ENCODE measurements at regions not wholly inside any gene's neighbourhood (a gene's known extent, or its start where the extent isn't known, plus 50 kb on each side); places are given as distances from the start of the nearest gene placed in this dataset.

GRCh38 chr19:34590228-34590627, 86.7 kb downstream of the SCGB2B2 start:
- H3K27me3 ChIP-seq: no peaks in the 10 kb centered on the region
- no peaks in the 10 kb centered on the region for H3K9me3 ChIP-seq
- no peak for TF ChIP-seq CTCF (IDR thresholded peaks at IDR 0.05)
- H3K36me3 ChIP-seq: no peaks in the 10 kb centered on the region
- peaks cover 0 to 12% of the 10 kb centered on the region in 2 donors for H3K4me1 ChIP-seq
- no peak overlapping the region for H3K4me3 ChIP-seq
- no peak for DNase-seq (ENCODE audit: low spot score)
- H3K27ac ChIP-seq: no peak overlapping the region

DNA sequence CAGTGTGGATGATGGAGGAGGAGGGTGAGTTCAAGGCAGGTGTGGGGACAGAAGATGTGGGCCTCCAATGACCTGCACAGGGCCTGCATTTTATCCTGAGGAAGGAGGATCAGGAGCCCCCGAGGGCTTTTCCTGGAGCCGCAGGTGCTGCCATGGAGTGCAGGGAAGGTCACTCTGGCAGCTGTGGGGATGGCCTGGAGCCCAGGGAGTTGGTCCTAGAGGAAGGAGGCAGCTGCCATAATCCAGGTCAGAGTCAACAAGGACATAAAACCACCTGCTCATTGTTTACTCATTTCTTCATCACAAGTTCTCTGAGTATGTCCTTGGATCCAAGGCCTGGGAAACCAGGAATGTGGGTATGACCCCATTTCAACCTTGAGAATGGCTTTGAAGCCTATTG, 87.2 kb downstream of the SCGB2B2 start:
- H3K9me3 ChIP-seq: no peaks in the 10 kb centered on the region
- H3K27me3 ChIP-seq: no peaks in the 10 kb centered on the region
- no peak for TF ChIP-seq CTCF (IDR thresholded peaks at IDR 0.05)

DNA sequence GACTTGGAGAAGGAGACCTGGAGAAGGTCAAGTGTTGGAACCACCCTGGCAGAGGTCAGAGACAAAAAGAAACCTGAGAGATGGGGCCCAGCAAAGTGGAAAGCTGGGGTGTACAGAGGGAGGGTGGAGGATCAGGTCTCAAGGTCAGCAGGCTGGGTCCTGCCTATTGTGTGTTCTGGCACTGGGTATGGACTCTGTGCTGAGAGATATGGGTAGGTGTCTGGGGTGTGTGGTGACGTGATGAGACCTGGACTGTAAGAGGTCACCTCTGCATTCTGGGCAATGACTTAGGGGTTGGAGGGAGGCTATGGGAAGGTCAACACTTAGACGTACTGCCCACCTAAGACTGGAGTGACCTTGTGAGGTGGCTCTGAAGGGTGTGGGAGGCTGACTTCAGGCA, 88.1 kb downstream of the SCGB2B2 start:
- no peak for TF ChIP-seq CTCF (IDR thresholded peaks at IDR 0.05)
- no peaks in the 10 kb centered on the region for H3K9me3 ChIP-seq
- no peaks in the 10 kb centered on the region for H3K36me3 ChIP-seq
- H3K27me3 ChIP-seq: no peaks in the 10 kb centered on the region
- no peaks in the 10 kb centered on the region for H3K4me1 ChIP-seq
- no peak overlapping the region for H3K27ac ChIP-seq
- H3K4me3 ChIP-seq: no peak overlapping the region
- DNase-seq (ENCODE audit: low spot score): no peak

More for the DNA sequence above, 87.2 kb downstream of the SCGB2B2 start:
- Histone ChIP-seq H3K27ac (no peak overlapping the region), H3K36me3 (no peaks in the 10 kb centered on the region), H3K4me3 (no peak overlapping the region), H3K4me1 (peaks cover 0 to 7% of the 10 kb centered on the region in 2 donors)
- DNase-seq (ENCODE audit: low spot score): no peak

DNA sequence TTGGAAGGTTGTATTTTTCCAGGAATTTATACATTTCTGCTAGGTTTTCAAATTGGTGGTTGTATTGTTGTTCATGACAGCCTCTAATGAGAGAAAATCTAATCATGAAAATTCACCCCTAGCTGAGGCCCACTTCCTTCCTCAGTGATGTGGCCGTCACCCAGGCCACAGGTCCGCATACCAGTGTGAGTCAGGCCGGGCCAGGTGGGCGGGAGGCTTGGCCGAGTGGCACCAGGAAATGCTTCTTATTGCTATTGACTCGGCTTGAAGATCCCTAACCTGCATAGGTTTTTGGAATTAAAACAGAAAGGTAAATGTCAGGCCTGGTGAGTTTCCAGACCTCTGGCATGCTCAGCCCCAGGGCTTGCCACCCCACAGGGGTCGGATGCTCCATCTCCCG, 88.7 kb downstream of the SCGB2B2 start:
- Histone ChIP-seq H3K9me3 (no peaks in the 10 kb centered on the region), H3K4me1 (no peaks in the 10 kb centered on the region), H3K27me3 (no peaks in the 10 kb centered on the region), H3K36me3 (no peaks in the 10 kb centered on the region), H3K4me3 (no peak overlapping the region), H3K27ac (no peak overlapping the region)
- DNase-seq (ENCODE audit: low spot score): no peak
- TF ChIP-seq CTCF (IDR thresholded peaks at IDR 0.05): no peak

DNA sequence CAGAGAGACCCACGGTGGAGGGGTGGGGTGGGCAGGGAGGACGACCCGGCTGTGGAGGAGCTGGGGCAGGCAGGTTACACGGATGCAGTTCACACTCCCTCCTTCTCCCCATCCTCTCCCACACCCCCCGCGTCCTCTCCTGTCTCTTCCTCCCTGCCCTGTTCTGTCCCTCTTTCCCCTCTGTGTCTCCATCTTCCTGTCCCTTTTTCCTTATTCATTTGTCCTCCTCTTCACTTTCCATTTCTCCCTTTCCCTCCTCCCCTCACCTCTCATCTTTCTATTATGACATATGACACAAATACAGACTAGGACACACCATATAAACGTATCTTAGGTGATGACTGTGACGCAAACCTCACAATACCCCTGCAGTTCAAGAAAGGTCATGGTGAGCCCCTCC, 96.6 kb downstream of the SCGB2B2 start:
- Histone ChIP-seq H3K4me1 (peaks cover 0 to 5% of the 10 kb centered on the region in 2 donors), H3K4me3 (no peak overlapping the region), H3K27ac (no peak overlapping the region), H3K36me3 (no peaks in the 10 kb centered on the region), H3K9me3 (no peaks in the 10 kb centered on the region), H3K27me3 (no peaks in the 10 kb centered on the region)
- TF ChIP-seq CTCF (IDR thresholded peaks at IDR 0.05): no peak
- DNase-seq (ENCODE audit: low spot score): no peak

DNA sequence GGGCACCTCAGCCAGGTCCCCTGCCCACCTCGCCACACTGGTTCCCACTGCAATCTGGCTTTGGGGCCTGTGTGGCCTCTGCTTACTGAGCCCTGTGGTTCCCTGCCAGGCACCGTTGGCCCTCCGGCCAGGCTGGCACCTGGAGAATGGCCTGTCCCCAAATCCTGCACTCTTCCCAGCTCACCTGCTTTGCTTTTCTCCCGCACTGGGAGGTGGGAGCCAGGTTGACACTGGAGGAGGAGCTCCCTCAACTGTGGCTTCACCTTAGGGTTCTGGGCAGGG, 97.0 kb downstream of the SCGB2B2 start:
- H3K9me3 ChIP-seq: no peaks in the 10 kb centered on the region
- no peak for DNase-seq (ENCODE audit: low spot score)
- no peak for TF ChIP-seq CTCF (IDR thresholded peaks at IDR 0.05)
- no peaks in the 10 kb centered on the region for H3K27me3 ChIP-seq
- H3K4me1 ChIP-seq: peaks cover 0 to 5% of the 10 kb centered on the region in 2 donors
- H3K36me3 ChIP-seq: no peaks in the 10 kb centered on the region
- no peak overlapping the region for H3K27ac ChIP-seq
- H3K4me3 ChIP-seq: no peak overlapping the region

Data from right atrium auricular region (tissue), 2 donors.